SK-N-SH (cell line): ENCODE measurements at regions not wholly inside any gene's neighbourhood (a gene's known extent, or its start where the extent isn't known, plus 50 kb on each side); places are given as distances from the start of the nearest gene placed in this dataset.

Experiments
- CTCF ChIA-PET: fragments of 300-600, 350-600 bp; formaldehyde crosslinking; extraction: SDS; loops from one replicate; lab custom pipeline; 2021; lab: Yijun Ruan, JAX
- POLR2A ChIA-PET: fragments of 350-600 bp; sonication (Branson Sonifier 250); formaldehyde crosslinking; extraction: SDS; loops from one replicate; lab custom pipeline; 2020; ENCODE audit warnings: antibody characterized with exemption, inconsistent platforms; lab: Yijun Ruan, JAX
- DNase-seq: peaks from one replicate; pipeline ENCODE4 v3.0.0; 2012
- H2AFZ ChIP-seq: fragments of 200-600 bp; sonication (generic); 2 replicates; pipeline ENCODE4 v1.8.1; 2016; ENCODE audit warnings: antibody characterized with exemption, mild to moderate bottlenecking, low read depth
- H3F3A ChIP-seq: fragments of 200-600 bp; sonication (generic); replicated peaks from 2 replicates; pipeline ENCODE3; 2016; ENCODE audit warnings: antibody characterized with exemption, mild to moderate bottlenecking; ENCODE audit not compliant: insufficient read depth
- H3K27ac ChIP-seq, 2 experiments: fragments of 200-500 bp in 1 of 2; fragments of 200-600 bp in 1 of 2; sonication (Bioruptor generic) in 1 of 2; sonication (generic), shearing (Covaris generic) in 1 of 2; 2 replicates each; pipeline versions ENCODE4 v1.5.1 to v1.6.1; 2014 to 2016; ENCODE audit warnings: low read depth in 2 of 2, inconsistent platforms in 1 of 2, low read length in 1 of 2, mild to moderate bottlenecking in 1 of 2, mixed read lengths in 1 of 2
- H3K27me3 ChIP-seq: fragments of 200-600 bp; sonication (generic), shearing (Covaris generic); 2 replicates; pipeline ENCODE4 v1.6.1; 2016; ENCODE audit warnings: mixed run types; ENCODE audit not compliant: insufficient read depth
- H3K36me3 ChIP-seq, 2 experiments: fragments of 200-500 bp in 1 of 2; fragments of 200-600 bp in 1 of 2; sonication (Bioruptor generic) in 1 of 2; sonication (generic) in 1 of 2; replicated peaks in 1 of 2; 2 replicates each; pipeline versions ENCODE3 to v1.5.1; 2014 to 2016; ENCODE audit warnings: low read length in 1 of 2, mild to moderate bottlenecking in 1 of 2; ENCODE audit not compliant: insufficient read depth in 2 of 2, control insufficient read depth in 1 of 2
- H3K4me1 ChIP-seq, 2 experiments: fragments of 200-500 bp in 1 of 2; fragments of 200-600 bp in 1 of 2; sonication (Bioruptor generic) in 1 of 2; sonication (generic), shearing (Covaris generic) in 1 of 2; 2 replicates each; pipeline versions ENCODE4 v1.5.1 to v1.6.1; 2014 to 2016; ENCODE audit warnings: low read depth in 1 of 2, low read length in 1 of 2, mixed run types in 1 of 2; ENCODE audit not compliant: insufficient read depth in 2 of 2, control insufficient read depth in 1 of 2
- H3K4me2 ChIP-seq: fragments of 200-600 bp; sonication (generic), shearing (Covaris generic); 2 replicates; pipeline ENCODE4 v1.6.1; 2017; ENCODE audit warnings: mixed run types
- H3K4me3 ChIP-seq, 2 experiments: fragments of 200-500 bp in 1 of 2; fragments of 200-600 bp in 1 of 2; sonication (Bioruptor generic) in 1 of 2; sonication (generic), shearing (Covaris generic) in 1 of 2; 2 replicates each; pipeline versions ENCODE4 v1.5.1 to v1.8.1; 2014 to 2016; ENCODE audit warnings: low read depth in 2 of 2, inconsistent platforms in 1 of 2, low read length in 1 of 2, mild to moderate bottlenecking in 1 of 2, mixed read lengths in 1 of 2, moderate library complexity in 1 of 2
- H3K79me2 ChIP-seq: fragments of 200-600 bp; sonication (generic); 2 replicates; pipeline ENCODE4 v1.8.1; 2017; ENCODE audit warnings: mild to moderate bottlenecking; ENCODE audit not compliant: insufficient read depth
- H3K9ac ChIP-seq: fragments of 200-600 bp; sonication (generic); 2 replicates; pipeline ENCODE4 v1.6.1; 2017; ENCODE audit warnings: mixed run types
- H3K9me2 ChIP-seq: fragments of 200-600 bp; sonication (generic); 2 replicates; pipeline ENCODE4 v1.6.1; 2017; ENCODE audit warnings: mixed run types
- H3K9me3 ChIP-seq: fragments of 200-600 bp; sonication (generic); 2 replicates; pipeline ENCODE4 v1.6.1; 2017; ENCODE audit warnings: mixed run types, mild to moderate bottlenecking, moderate library complexity
- H4K20me1 ChIP-seq: fragments of 200-600 bp; sonication (generic); 2 replicates; pipeline ENCODE4 v1.6.1; 2017; ENCODE audit warnings: mild to moderate bottlenecking, mixed run types; ENCODE audit not compliant: insufficient read depth
- CHD2 ChIP-seq: fragments of 150-350 bp; IDR thresholded peaks from 2 replicates; pipeline ENCODE4 v1.6.1; 2018; ENCODE audit warnings: low read length; ENCODE audit not compliant: partially characterized antibody
- EZH2phosphoT487 ChIP-seq: fragments of 200-600 bp; sonication (generic); IDR thresholded peaks from 2 replicates; pipeline ENCODE4 v1.6.1; 2017; ENCODE audit warnings: low read depth, mixed run types, mild to moderate bottlenecking, antibody characterized with exemption, moderate library complexity, borderline replicate concordance
- GABPA ChIP-seq: IDR thresholded peaks from 2 replicates; pipeline ENCODE4 v1.4.0; 2012; ENCODE audit warnings: low read depth, mild to moderate bottlenecking
- GATA2 ChIP-seq: sonication (generic); formaldehyde crosslinking; IDR thresholded peaks from 2 replicates; pipeline ENCODE4 v1.5.0; 2020; ENCODE audit warnings: mild to moderate bottlenecking, missing genetic modification reagents
- JUND ChIP-seq: IDR thresholded peaks from 2 replicates; pipeline ENCODE4 v1.4.0; 2012
- NRF1 ChIP-seq: IDR thresholded peaks from 2 replicates; pipeline ENCODE4 v1.6.1; 2012; ENCODE audit warnings: low read depth, mild to moderate bottlenecking, low read length
- RAD21 ChIP-seq: IDR thresholded peaks from 2 replicates; pipeline ENCODE4 v1.6.1; 2012; ENCODE audit warnings: mild to moderate bottlenecking, low read length
- RCOR1 ChIP-seq: fragments of 150-350 bp; IDR thresholded peaks from 2 replicates; pipeline ENCODE4 v1.6.1; 2017; ENCODE audit warnings: antibody characterized with exemption, low read length
- TAF1 ChIP-seq: IDR thresholded peaks from 2 replicates; pipeline ENCODE4 v1.6.1; 2012; ENCODE audit warnings: low read depth, mild to moderate bottlenecking, low read length, moderate library complexity, borderline replicate concordance
- TEAD4 ChIP-seq: IDR thresholded peaks from 2 replicates; pipeline ENCODE4 v1.4.0; 2012; ENCODE audit warnings: mild to moderate bottlenecking, borderline replicate concordance; ENCODE audit not compliant: insufficient read depth
- YY1 ChIP-seq: IDR thresholded peaks from 2 replicates; pipeline ENCODE4 v1.4.0; 2012; ENCODE audit warnings: low read depth, mild to moderate bottlenecking
- WGBS: methylation state at CpG from one replicate; pipeline ENCODE4 v1.1.6; 2017; ENCODE audit warnings: low lambda C conversion rate; 5-methylcytosine and 5-hydroxymethylcytosine counted together
- TF ChIP-seq, protein P1 (sequence below): IDR thresholded peaks from 2 replicates; pipeline ENCODE4 v1.4.0; 2012; ENCODE audit warnings: low read depth, borderline replicate concordance
- TF ChIP-seq, protein P2 (sequence below): fragments of 150-350 bp; IDR thresholded peaks from 2 replicates; pipeline ENCODE4 v1.6.1; 2017; ENCODE audit warnings: antibody characterized with exemption, low read length, low read depth, borderline replicate concordance
- TF ChIP-seq, protein P3 (sequence below): fragments of 200-600 bp; sonication (generic); IDR thresholded peaks from 2 replicates; pipeline ENCODE4 v1.6.1; 2017; ENCODE audit warnings: antibody characterized with exemption, mild to moderate bottlenecking, moderate library complexity
- TF ChIP-seq, protein P4 (sequence below): IDR thresholded peaks from 2 replicates; pipeline ENCODE4 v1.6.1; 2012; ENCODE audit warnings: mild to moderate bottlenecking, low read depth, low read length, moderate library complexity
- TF ChIP-seq, protein P5 (sequence below): IDR thresholded peaks from 2 replicates; pipeline ENCODE4; 2012

DNA sequence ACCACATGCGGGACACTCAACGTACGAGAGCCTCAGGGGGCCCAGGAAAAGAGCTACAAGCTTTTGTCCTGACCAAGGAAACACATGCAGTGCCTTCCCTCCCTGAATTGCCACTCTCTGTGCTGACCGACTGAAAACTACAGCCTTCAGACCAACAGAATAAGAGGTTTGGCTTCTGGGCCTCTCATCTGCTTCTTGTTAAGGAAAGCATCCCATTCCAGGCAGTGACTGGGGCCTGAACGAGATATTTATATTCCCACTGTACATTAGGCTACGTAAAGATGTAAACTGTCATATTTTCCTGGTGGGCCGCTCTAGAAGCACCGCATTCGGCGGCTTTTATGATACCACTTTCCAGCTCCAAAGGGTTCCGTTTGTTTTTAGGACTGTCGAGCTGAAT is 208.9 kb upstream of the TPM1 start:
- Histone ChIP-seq H3K9me3 (no peaks in the 10 kb centered on the region), H4K20me1 (no peaks in the 10 kb centered on the region), H3K79me2 (no peaks in the 10 kb centered on the region), H3K9ac (no peak overlapping the region), H3K27ac (no peak overlapping the region; a peak in 1 of 4 replicates), H3F3A (no peaks in the 10 kb centered on the region), H3K4me1 (peaks cover 0 to 4% of the 10 kb centered on the region in 2 experiments; a peak in 1 of 4 replicates), H3K4me3 (no peak overlapping the region), H3K36me3 (peaks cover 38 to 61% of the 10 kb centered on the region in 2 experiments), H3K4me2 (no peak overlapping the region), H3K9me2 (no peaks in the 10 kb centered on the region), H2AFZ (no peak overlapping the region), H3K27me3 (no peaks in the 10 kb centered on the region)
- CTCF ChIA-PET = interaction anchor here (2.3 kb wide), 1 partner anchor 16 kb away, joined by 7 read pairs; no protein-coding TSS in a partner anchor
- DNase-seq = no peak
- POLR2A ChIA-PET = no interaction called here
- WGBS = 95% methylated on average over 12 of the region's 12 CpGs
- TF ChIP-seq JUND (no peak), TAF1 (no peak), CHD2 (no peak), RAD21 (no peak), YY1 (no peak), GATA2 (no peak), RCOR1 (no peak), EZH2phosphoT487 (no peak), TEAD4 (no peak), GABPA (no peak), NRF1 (no peak)
- TF ChIP-seq, protein P1, sequence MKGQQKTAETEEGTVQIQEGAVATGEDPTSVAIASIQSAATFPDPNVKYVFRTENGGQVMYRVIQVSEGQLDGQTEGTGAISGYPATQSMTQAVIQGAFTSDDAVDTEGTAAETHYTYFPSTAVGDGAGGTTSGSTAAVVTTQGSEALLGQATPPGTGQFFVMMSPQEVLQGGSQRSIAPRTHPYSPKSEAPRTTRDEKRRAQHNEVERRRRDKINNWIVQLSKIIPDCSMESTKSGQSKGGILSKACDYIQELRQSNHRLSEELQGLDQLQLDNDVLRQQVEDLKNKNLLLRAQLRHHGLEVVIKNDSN = no peak
- TF ChIP-seq, protein P2, sequence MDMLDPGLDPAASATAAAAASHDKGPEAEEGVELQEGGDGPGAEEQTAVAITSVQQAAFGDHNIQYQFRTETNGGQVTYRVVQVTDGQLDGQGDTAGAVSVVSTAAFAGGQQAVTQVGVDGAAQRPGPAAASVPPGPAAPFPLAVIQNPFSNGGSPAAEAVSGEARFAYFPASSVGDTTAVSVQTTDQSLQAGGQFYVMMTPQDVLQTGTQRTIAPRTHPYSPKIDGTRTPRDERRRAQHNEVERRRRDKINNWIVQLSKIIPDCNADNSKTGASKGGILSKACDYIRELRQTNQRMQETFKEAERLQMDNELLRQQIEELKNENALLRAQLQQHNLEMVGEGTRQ = no peak
- TF ChIP-seq, protein P3, sequence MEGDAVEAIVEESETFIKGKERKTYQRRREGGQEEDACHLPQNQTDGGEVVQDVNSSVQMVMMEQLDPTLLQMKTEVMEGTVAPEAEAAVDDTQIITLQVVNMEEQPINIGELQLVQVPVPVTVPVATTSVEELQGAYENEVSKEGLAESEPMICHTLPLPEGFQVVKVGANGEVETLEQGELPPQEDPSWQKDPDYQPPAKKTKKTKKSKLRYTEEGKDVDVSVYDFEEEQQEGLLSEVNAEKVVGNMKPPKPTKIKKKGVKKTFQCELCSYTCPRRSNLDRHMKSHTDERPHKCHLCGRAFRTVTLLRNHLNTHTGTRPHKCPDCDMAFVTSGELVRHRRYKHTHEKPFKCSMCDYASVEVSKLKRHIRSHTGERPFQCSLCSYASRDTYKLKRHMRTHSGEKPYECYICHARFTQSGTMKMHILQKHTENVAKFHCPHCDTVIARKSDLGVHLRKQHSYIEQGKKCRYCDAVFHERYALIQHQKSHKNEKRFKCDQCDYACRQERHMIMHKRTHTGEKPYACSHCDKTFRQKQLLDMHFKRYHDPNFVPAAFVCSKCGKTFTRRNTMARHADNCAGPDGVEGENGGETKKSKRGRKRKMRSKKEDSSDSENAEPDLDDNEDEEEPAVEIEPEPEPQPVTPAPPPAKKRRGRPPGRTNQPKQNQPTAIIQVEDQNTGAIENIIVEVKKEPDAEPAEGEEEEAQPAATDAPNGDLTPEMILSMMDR = no peak

DNA sequence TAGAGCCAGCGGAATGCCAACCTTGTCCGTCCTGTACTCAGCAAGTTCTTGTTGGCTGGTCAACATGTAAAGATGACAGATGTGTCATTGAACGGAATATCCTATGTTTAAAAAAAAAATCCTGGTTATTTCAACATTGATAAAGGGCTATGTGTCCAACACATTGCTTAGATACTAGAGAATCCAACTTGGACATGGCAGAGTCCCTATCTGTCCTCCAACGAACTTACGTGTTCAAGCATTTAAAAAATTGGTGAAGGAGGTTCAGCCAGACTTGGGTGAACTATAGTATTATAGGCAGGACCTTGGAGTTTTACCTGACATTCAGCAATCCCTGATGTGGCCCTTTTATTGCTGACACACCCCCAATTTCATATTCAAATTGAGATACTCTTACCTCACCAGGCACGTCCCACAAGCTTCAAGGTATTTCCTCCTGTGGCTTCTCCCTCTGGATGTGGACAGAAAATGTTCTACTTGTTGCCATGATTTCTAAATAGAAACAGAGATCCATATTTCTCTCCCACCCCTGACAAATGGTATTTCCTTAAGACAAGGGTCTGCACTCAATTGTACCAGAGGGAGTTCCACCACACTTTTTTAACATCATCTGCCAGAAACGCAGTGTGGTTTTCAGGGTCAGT is 207.7 kb upstream of the TPM1 start:
- Histone ChIP-seq H3K4me2 (no peak overlapping the region), H3K4me3 (no peak overlapping the region), H3K27ac (no peak overlapping the region), H3K27me3 (no peaks in the 10 kb centered on the region), H3K4me1 (peaks cover 0 to 4% of the 10 kb centered on the region in 2 experiments; a peak in 1 of 4 replicates), H3K9me2 (no peaks in the 10 kb centered on the region), H3K9me3 (no peaks in the 10 kb centered on the region), H4K20me1 (no peaks in the 10 kb centered on the region), H2AFZ (no peak overlapping the region), H3K9ac (no peak overlapping the region), H3K36me3 (peaks cover 48 to 73% of the 10 kb centered on the region in 2 experiments), H3F3A (peaks cover 2% of the 10 kb centered on the region), H3K79me2 (no peaks in the 10 kb centered on the region)
- TF ChIP-seq GABPA = no peak
- TF ChIP-seq, protein P4, sequence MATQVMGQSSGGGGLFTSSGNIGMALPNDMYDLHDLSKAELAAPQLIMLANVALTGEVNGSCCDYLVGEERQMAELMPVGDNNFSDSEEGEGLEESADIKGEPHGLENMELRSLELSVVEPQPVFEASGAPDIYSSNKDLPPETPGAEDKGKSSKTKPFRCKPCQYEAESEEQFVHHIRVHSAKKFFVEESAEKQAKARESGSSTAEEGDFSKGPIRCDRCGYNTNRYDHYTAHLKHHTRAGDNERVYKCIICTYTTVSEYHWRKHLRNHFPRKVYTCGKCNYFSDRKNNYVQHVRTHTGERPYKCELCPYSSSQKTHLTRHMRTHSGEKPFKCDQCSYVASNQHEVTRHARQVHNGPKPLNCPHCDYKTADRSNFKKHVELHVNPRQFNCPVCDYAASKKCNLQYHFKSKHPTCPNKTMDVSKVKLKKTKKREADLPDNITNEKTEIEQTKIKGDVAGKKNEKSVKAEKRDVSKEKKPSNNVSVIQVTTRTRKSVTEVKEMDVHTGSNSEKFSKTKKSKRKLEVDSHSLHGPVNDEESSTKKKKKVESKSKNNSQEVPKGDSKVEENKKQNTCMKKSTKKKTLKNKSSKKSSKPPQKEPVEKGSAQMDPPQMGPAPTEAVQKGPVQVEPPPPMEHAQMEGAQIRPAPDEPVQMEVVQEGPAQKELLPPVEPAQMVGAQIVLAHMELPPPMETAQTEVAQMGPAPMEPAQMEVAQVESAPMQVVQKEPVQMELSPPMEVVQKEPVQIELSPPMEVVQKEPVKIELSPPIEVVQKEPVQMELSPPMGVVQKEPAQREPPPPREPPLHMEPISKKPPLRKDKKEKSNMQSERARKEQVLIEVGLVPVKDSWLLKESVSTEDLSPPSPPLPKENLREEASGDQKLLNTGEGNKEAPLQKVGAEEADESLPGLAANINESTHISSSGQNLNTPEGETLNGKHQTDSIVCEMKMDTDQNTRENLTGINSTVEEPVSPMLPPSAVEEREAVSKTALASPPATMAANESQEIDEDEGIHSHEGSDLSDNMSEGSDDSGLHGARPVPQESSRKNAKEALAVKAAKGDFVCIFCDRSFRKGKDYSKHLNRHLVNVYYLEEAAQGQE = no peak
- TF ChIP-seq, protein P5, sequence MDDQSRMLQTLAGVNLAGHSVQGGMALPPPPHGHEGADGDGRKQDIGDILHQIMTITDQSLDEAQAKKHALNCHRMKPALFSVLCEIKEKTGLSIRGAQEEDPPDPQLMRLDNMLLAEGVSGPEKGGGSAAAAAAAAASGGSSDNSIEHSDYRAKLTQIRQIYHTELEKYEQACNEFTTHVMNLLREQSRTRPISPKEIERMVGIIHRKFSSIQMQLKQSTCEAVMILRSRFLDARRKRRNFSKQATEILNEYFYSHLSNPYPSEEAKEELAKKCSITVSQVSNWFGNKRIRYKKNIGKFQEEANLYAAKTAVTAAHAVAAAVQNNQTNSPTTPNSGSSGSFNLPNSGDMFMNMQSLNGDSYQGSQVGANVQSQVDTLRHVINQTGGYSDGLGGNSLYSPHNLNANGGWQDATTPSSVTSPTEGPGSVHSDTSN = no peak
- TF ChIP-seq EZH2phosphoT487 = no peak
- DNase-seq = no peak
- POLR2A ChIA-PET = no interaction called here
- WGBS = 97% methylated on average over 7 of the region's 7 CpGs
- CTCF ChIA-PET = interaction anchor here (0.8 to 0.9 kb wide), 2 partner anchors 12 to 17 kb away, joined by 3 read pairs; no protein-coding TSS in a partner anchor
